ENCODE measurements at regions not wholly inside any gene's neighbourhood (a gene's known extent, or its start where the extent isn't known, plus 50 kb on each side); places are given as distances from the start of the nearest gene placed in this dataset.

- Histone ChIP-seq H3K27ac (ENCODE audit: low read depth in 2 of 2, low read length in 2 of 2) (no peak overlapping the region), H3K9ac (ENCODE audit: low read length in 3 of 3) (no peak overlapping the region), H3K36me3 (ENCODE audit: control insufficient read depth in 2 of 3, insufficient read depth in 3 of 3, low read length in 3 of 3) (no peaks in the 10 kb centered on the region), H3K27me3 (ENCODE audit: control insufficient read depth, insufficient read depth, low read length) (no peaks in the 10 kb centered on the region), H3K4me3 (ENCODE audit: low read length in 3 of 3) (no peak overlapping the region), H3K4me1 (ENCODE audit: control insufficient read depth in 2 of 3, insufficient read depth in 2 of 3, low read depth in 1 of 3, low read length in 3 of 3) (no peaks in the 10 kb centered on the region), H3K9me3 (ENCODE audit: control insufficient read depth in 2 of 3, insufficient read depth in 1 of 3, low read length in 3 of 3) (no peaks in the 10 kb centered on the region)
- intact Hi-C loops (cut with DNase I) = no loop called here
- TF ChIP-seq CTCF (IDR thresholded peaks at IDR 0.05; ENCODE audit: borderline replicate concordance, extremely low read depth, insufficient read depth) = no peak
- FAIRE-seq = no peak
- no peak for DNase-seq
Observed at GRCh38 chr4:123466080-123466785, 69.6 kb downstream of the SPRY1 start.

GRCh38 chr4:123468479-123469031 lies 72.0 kb downstream of the SPRY1 start:
- Histone ChIP-seq H3K4me3 (ENCODE audit: low read length in 3 of 3) (no peak overlapping the region), H3K4me1 (ENCODE audit: control insufficient read depth in 2 of 3, insufficient read depth in 2 of 3, low read depth in 1 of 3, low read length in 3 of 3) (no peaks in the 10 kb centered on the region), H3K27ac (ENCODE audit: low read depth in 2 of 2, low read length in 2 of 2) (no peak overlapping the region), H3K27me3 (ENCODE audit: control insufficient read depth, insufficient read depth, low read length) (no peaks in the 10 kb centered on the region), H3K36me3 (ENCODE audit: control insufficient read depth in 2 of 3, insufficient read depth in 3 of 3, low read length in 3 of 3) (no peaks in the 10 kb centered on the region), H3K9me3 (ENCODE audit: control insufficient read depth in 2 of 3, insufficient read depth in 1 of 3, low read length in 3 of 3) (no peaks in the 10 kb centered on the region), H3K9ac (ENCODE audit: low read length in 3 of 3) (no peak overlapping the region)
- FAIRE-seq = no peak
- intact Hi-C loops (cut with DNase I) = no loop called here
- no peak for DNase-seq
- TF ChIP-seq CTCF (IDR thresholded peaks at IDR 0.05; ENCODE audit: borderline replicate concordance, extremely low read depth, insufficient read depth) = no peak

- Histone ChIP-seq H3K9me3 (ENCODE audit: control insufficient read depth in 2 of 3, insufficient read depth in 1 of 3, low read length in 3 of 3) (no peaks in the 10 kb centered on the region), H3K36me3 (ENCODE audit: control insufficient read depth in 2 of 3, insufficient read depth in 3 of 3, low read length in 3 of 3) (no peaks in the 10 kb centered on the region), H3K4me1 (ENCODE audit: control insufficient read depth in 2 of 3, insufficient read depth in 2 of 3, low read depth in 1 of 3, low read length in 3 of 3) (no peaks in the 10 kb centered on the region), H3K27me3 (ENCODE audit: control insufficient read depth, insufficient read depth, low read length) (no peaks in the 10 kb centered on the region), H3K4me3 (ENCODE audit: low read length in 3 of 3) (no peak overlapping the region), H3K9ac (ENCODE audit: low read length in 3 of 3) (no peak overlapping the region), H3K27ac (ENCODE audit: low read depth in 2 of 2, low read length in 2 of 2) (no peak overlapping the region)
- FAIRE-seq = no peak
- intact Hi-C loops (cut with DNase I) = no loop called here
- DNase-seq = no peak
- no peak for TF ChIP-seq CTCF (IDR thresholded peaks at IDR 0.05; ENCODE audit: borderline replicate concordance, extremely low read depth, insufficient read depth)
Observed at GRCh38 chr4:123469245-123469644, 72.7 kb downstream of the SPRY1 start.
